Neural progenitor cell (in vitro differentiated cells): ENCODE measurements at regions not wholly inside any gene's neighbourhood (a gene's known extent, or its start where the extent isn't known, plus 50 kb on each side); places are given as distances from the start of the nearest gene placed in this dataset.

ENCODE experiments used
- DNase-seq: peaks from one replicate; pipeline ENCODE4 v3.0.0-alpha.2; 2016; ENCODE audit warnings: low spot score
- H2AFZ ChIP-seq: fragments of 200-600 bp; sonication (generic); replicated peaks from 2 replicates; pipeline ENCODE4 v1.6.1; 2016; ENCODE audit warnings: antibody characterized with exemption
- H3F3A ChIP-seq: fragments of 200-600 bp; sonication (generic); 2 replicates; pipeline ENCODE4 v1.6.1; 2016; ENCODE audit warnings: antibody characterized with exemption, low read depth
- H3K27ac ChIP-seq: fragments of 200-600 bp; sonication (generic); 2 replicates; pipeline ENCODE4 v1.5.1; 2016; ENCODE audit warnings: mild to moderate bottlenecking
- H3K27me3 ChIP-seq: fragments of 200-600 bp; sonication (generic); 2 replicates; pipeline ENCODE4 v1.6.1; 2016; ENCODE audit warnings: mild to moderate bottlenecking, moderate library complexity
- H3K36me3 ChIP-seq: fragments of 200-600 bp; sonication (generic); 2 replicates; pipeline ENCODE4 v1.5.1; 2016
- H3K4me1 ChIP-seq: fragments of 200-600 bp; sonication (generic); 2 replicates; pipeline ENCODE4 v1.6.1; 2016; ENCODE audit warnings: mixed run types
- H3K4me2 ChIP-seq: fragments of 200-600 bp; sonication (generic); 2 replicates; pipeline ENCODE4 v1.6.1; 2016
- H3K4me3 ChIP-seq: fragments of 200-600 bp; sonication (generic); 2 replicates; pipeline ENCODE4 v1.5.1; 2016
- H3K79me2 ChIP-seq: fragments of 200-600 bp; sonication (generic); 2 replicates; pipeline ENCODE4 v1.6.1; 2016; ENCODE audit warnings: low read depth
- H3K9ac ChIP-seq: fragments of 200-600 bp; sonication (generic); 2 replicates; pipeline ENCODE4 v1.6.1; 2016
- H3K9me3 ChIP-seq: fragments of 200-600 bp; sonication (generic); 2 replicates; pipeline ENCODE4 v1.5.1; 2016; ENCODE audit warnings: low read depth
- H4K20me1 ChIP-seq: fragments of 200-600 bp; sonication (generic); 2 replicates; pipeline ENCODE4 v1.6.1; 2016; ENCODE audit warnings: low read depth
- H3K27ac Mint-ChIP-seq: 3 replicates; pipeline ENCODE4 v1.8.0; 2021; ENCODE audit warnings: mixed read lengths
- H3K27me3 Mint-ChIP-seq: 2 replicates; pipeline ENCODE4 v1.8.0; 2022; ENCODE audit warnings: low read depth, mild to moderate bottlenecking, inconsistent platforms, moderate library complexity, mixed read lengths; ENCODE audit not compliant: insufficient read depth
- H3K36me3 Mint-ChIP-seq: 3 replicates; pipeline ENCODE4 v1.8.0; 2021; ENCODE audit warnings: mixed read lengths
- H3K4me1 Mint-ChIP-seq: 3 replicates; pipeline ENCODE4 v1.8.0; 2021; ENCODE audit warnings: mixed read lengths
- H3K4me3 Mint-ChIP-seq: 3 replicates; pipeline ENCODE4 v1.8.0; 2021; ENCODE audit warnings: mild to moderate bottlenecking, moderate library complexity, mixed read lengths
- H3K9me3 Mint-ChIP-seq: 3 replicates; pipeline ENCODE4 v1.8.0; 2020; ENCODE audit warnings: mixed read lengths
- EZH2 ChIP-seq: fragments of 200-600 bp; sonication (generic); IDR thresholded peaks from 2 replicates; pipeline ENCODE4 v1.6.1; 2017; ENCODE audit warnings: antibody characterized with exemption, mild to moderate bottlenecking, moderate library complexity
- EZH2phosphoT487 ChIP-seq: fragments of 200-600 bp; sonication (generic); IDR thresholded peaks from 2 replicates; pipeline ENCODE4 v1.6.1; 2017; ENCODE audit warnings: antibody characterized with exemption
- TF ChIP-seq, protein P1 (sequence below): fragments of 200-600 bp; sonication (generic); IDR thresholded peaks from 2 replicates; pipeline ENCODE4 v1.5.1; 2017; ENCODE audit warnings: antibody characterized with exemption, mild to moderate bottlenecking

GRCh38 chr2:175403599-175404221 is 222.2 kb upstream of the ATP5MC3 start:
- Histone ChIP-seq H3K9ac (no peak overlapping the region), H3K36me3 (no peaks in the 10 kb centered on the region), H3K4me3 (no peak overlapping the region), H3K4me2 (no peak overlapping the region), H3F3A (no peaks in the 10 kb centered on the region), H3K79me2 (no peaks in the 10 kb centered on the region), H4K20me1 (no peaks in the 10 kb centered on the region), H3K9me3 (no peaks in the 10 kb centered on the region), H3K27me3 (no peaks in the 10 kb centered on the region), H3K4me1 (no peaks in the 10 kb centered on the region), H3K27ac (no peak overlapping the region), H2AFZ (no peak overlapping the region)
- no peak overlapping the region for H3K4me3 Mint-ChIP-seq
- H3K4me1 Mint-ChIP-seq, result no peaks in the 10 kb centered on the region
- TF ChIP-seq EZH2 (no peak), EZH2phosphoT487 (no peak)
- TF ChIP-seq, protein P1, sequence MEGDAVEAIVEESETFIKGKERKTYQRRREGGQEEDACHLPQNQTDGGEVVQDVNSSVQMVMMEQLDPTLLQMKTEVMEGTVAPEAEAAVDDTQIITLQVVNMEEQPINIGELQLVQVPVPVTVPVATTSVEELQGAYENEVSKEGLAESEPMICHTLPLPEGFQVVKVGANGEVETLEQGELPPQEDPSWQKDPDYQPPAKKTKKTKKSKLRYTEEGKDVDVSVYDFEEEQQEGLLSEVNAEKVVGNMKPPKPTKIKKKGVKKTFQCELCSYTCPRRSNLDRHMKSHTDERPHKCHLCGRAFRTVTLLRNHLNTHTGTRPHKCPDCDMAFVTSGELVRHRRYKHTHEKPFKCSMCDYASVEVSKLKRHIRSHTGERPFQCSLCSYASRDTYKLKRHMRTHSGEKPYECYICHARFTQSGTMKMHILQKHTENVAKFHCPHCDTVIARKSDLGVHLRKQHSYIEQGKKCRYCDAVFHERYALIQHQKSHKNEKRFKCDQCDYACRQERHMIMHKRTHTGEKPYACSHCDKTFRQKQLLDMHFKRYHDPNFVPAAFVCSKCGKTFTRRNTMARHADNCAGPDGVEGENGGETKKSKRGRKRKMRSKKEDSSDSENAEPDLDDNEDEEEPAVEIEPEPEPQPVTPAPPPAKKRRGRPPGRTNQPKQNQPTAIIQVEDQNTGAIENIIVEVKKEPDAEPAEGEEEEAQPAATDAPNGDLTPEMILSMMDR, result no peak
- H3K36me3 Mint-ChIP-seq, result no peaks in the 10 kb centered on the region
- H3K9me3 Mint-ChIP-seq, result no peaks in the 10 kb centered on the region
- H3K27me3 Mint-ChIP-seq, result peaks cover 4% of the 10 kb centered on the region
- H3K27ac Mint-ChIP-seq, result no peak overlapping the region
- no peak for DNase-seq

DNA sequence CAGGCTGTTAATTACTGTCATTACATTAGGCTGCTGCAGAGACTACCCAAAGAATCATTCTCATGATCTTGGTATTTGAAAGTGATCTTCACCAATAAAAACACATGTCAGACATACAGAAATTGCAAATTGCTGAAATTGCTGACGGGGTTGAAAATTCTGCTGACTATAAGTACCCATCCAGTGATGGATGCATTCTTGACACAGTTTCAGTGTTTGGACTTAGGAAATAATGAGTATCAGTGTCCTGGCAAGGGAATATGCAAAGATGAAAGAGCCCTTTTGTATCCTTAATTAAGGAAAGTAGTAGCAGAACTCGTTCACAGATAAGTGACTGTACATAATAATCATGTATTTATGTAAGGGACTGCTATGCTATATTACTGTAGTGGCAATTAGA is 221.1 kb upstream of the ATP5MC3 start:
- Histone ChIP-seq H3F3A (no peaks in the 10 kb centered on the region), H3K4me3 (no peak overlapping the region), H3K36me3 (no peaks in the 10 kb centered on the region), H3K27ac (no peak overlapping the region), H3K4me2 (no peak overlapping the region), H3K79me2 (no peaks in the 10 kb centered on the region), H3K9me3 (no peaks in the 10 kb centered on the region), H4K20me1 (no peaks in the 10 kb centered on the region), H2AFZ (no peak overlapping the region), H3K9ac (no peak overlapping the region), H3K27me3 (no peaks in the 10 kb centered on the region), H3K4me1 (no peaks in the 10 kb centered on the region)
- no peak for DNase-seq
- Mint-ChIP-seq H3K4me1 (no peaks in the 10 kb centered on the region), H3K9me3 (no peaks in the 10 kb centered on the region), H3K4me3 (no peak overlapping the region), H3K36me3 (no peaks in the 10 kb centered on the region), H3K27me3 (peaks cover 4% of the 10 kb centered on the region), H3K27ac (no peak overlapping the region)
- no peak for TF ChIP-seq EZH2
- TF ChIP-seq, protein P1, result no peak
- no peak for TF ChIP-seq EZH2phosphoT487

- no peaks in the 10 kb centered on the region for H3K27me3 ChIP-seq
- DNase-seq, result no peak
- Mint-ChIP-seq H3K27ac (no peak overlapping the region), H3K4me3 (no peak overlapping the region), H3K4me1 (no peaks in the 10 kb centered on the region), H3K9me3 (no peaks in the 10 kb centered on the region), H3K27me3 (peaks cover 4% of the 10 kb centered on the region), H3K36me3 (no peaks in the 10 kb centered on the region)
- H3K79me2 ChIP-seq, result no peaks in the 10 kb centered on the region
- no peaks in the 10 kb centered on the region for H3F3A ChIP-seq
- H3K4me3 ChIP-seq, result no peak overlapping the region
- no peak for TF ChIP-seq EZH2phosphoT487
- TF ChIP-seq, protein P1, result no peak
- H3K9me3 ChIP-seq, result no peaks in the 10 kb centered on the region
- no peak overlapping the region for H3K9ac ChIP-seq
- H3K4me1 ChIP-seq, result no peaks in the 10 kb centered on the region
- H2AFZ ChIP-seq, result no peak overlapping the region
- H4K20me1 ChIP-seq, result no peaks in the 10 kb centered on the region
- H3K4me2 ChIP-seq, result no peak overlapping the region
- no peak overlapping the region for H3K27ac ChIP-seq
- H3K36me3 ChIP-seq, result no peaks in the 10 kb centered on the region
These were observed 220.5 kb upstream of the ATP5MC3 start for GRCh38 chr2:175401956-175402469.
